ENCODE measurements at regions not wholly inside any gene's neighbourhood (a gene's known extent, or its start where the extent isn't known, plus 50 kb on each side); places are given as distances from the start of the nearest gene placed in this dataset.

GRCh38 chr9:80158554-80159170 is 586.9 kb downstream of the TLE4 start:
- WGBS, 2 donors = 55 to 65% methylated on average over 4 of the region's 4 CpGs
- Histone ChIP-seq H3K4me3 (no peak overlapping the region), H3K9me3 (peaks cover 0 to under 1% (median 0%) of the 10 kb centered on the region in 4 donors), H3K27ac (no peak overlapping the region), H3K36me3 (no peaks in the 10 kb centered on the region), H3K4me1 (peaks cover 0 to 27% (median 19%) of the 10 kb centered on the region in 4 donors), H3K27me3 (peaks cover 0 to 4% (median 0%) of the 10 kb centered on the region in 3 donors)
- intact Hi-C loops (cut with DNase I) = no loop called here
- TF ChIP-seq CTCF (IDR thresholded peaks at IDR 0.05) (no peak), POLR2AphosphoS5 (IDR thresholded peaks at IDR 0.05) (no peak), EP300 (IDR thresholded peaks at IDR 0.05) (no peak), POLR2A (IDR thresholded peaks at IDR 0.05) (no peak)
- DNase-seq = no peak

DNA sequence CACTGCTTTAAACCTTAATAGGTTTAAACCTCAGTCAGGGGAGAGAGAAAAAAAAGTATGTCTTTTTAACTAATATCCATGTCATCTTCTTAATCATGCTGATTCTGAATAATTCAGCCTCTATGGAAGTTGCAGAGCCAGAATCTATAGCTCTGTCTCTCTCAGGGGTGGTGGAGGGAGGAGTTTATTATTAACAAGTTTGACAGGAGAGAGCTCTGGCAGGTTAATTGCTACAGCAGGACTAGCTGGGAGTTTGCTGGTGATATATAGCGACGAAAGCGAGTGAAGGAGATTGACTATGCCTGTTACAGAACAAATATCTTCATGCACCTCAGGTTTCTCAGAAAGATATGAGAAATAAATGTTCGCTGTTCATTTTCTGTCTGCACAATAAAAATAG is 586.4 kb downstream of the TLE4 start:
- H3K36me3 ChIP-seq = no peaks in the 10 kb centered on the region
- H3K9me3 ChIP-seq = peaks cover 0 to 2% (median 0%) of the 10 kb centered on the region in 4 donors
- no peak overlapping the region for H3K4me3 ChIP-seq
- WGBS, 2 donors = 28 to 47% methylated on average over 4 of the region's 4 CpGs
- peaks cover 0 to 27% (median 19%) of the 10 kb centered on the region in 4 donors for H3K4me1 ChIP-seq
- peaks cover 0 to 4% (median 0%) of the 10 kb centered on the region in 3 donors for H3K27me3 ChIP-seq
- DNase-seq = no peak
- intact Hi-C loops (cut with DNase I) = no loop called here
- no peak overlapping the region for H3K27ac ChIP-seq
- no peak for TF ChIP-seq POLR2A (IDR thresholded peaks at IDR 0.05)
- TF ChIP-seq EP300 (IDR thresholded peaks at IDR 0.05) = no peak
- no peak for TF ChIP-seq POLR2AphosphoS5 (IDR thresholded peaks at IDR 0.05)
- TF ChIP-seq CTCF (IDR thresholded peaks at IDR 0.05) = no peak

DNA sequence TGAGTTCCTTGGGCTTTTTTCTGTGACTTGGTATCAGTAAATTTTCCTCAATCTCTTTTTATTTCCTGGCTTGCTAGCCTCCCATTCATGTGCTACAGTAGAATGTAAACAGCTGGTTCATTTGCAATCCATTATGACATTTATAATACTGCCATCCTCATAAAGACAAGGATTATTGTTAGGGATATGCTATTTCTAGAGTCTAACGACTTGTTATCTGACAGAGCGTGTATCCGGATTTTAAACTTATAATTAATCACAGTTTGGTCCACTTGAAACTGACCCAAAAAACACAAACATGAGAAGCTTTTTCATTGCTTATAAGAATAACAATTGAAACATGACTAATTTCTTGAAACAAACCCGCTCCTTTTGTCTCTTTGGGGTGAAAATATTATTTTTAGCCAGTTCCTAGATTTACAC is 585.8 kb downstream of the TLE4 start:
- no peaks in the 10 kb centered on the region for H3K36me3 ChIP-seq
- H3K4me3 ChIP-seq = no peak overlapping the region
- H3K9me3 ChIP-seq = peaks cover 0 to 2% (median 0%) of the 10 kb centered on the region in 4 donors
- H3K27ac ChIP-seq = no peak overlapping the region
- peaks cover 0 to 27% (median 19%) of the 10 kb centered on the region in 4 donors for H3K4me1 ChIP-seq
- intact Hi-C loops (cut with DNase I) = no loop called here
- 34 to 53% methylated on average over 4 of the region's 4 CpGs for WGBS, 2 donors
- peaks cover 0 to 4% (median 0%) of the 10 kb centered on the region in 3 donors for H3K27me3 ChIP-seq
- TF ChIP-seq POLR2A (IDR thresholded peaks at IDR 0.05) = no peak
- peak; percentile 4 to 74 (median 59) for TF ChIP-seq POLR2AphosphoS5 (IDR thresholded peaks at IDR 0.05)
- no peak for DNase-seq

- H3K4me3 ChIP-seq = no peak overlapping the region
- DNase-seq = no peak
- H3K27me3 ChIP-seq = peaks cover 0 to 4% (median 0%) of the 10 kb centered on the region in 3 donors
- intact Hi-C loops (cut with DNase I) = no loop called here
- H3K9me3 ChIP-seq = peaks cover 0 to 2% (median 0%) of the 10 kb centered on the region in 4 donors
- H3K4me1 ChIP-seq = peaks cover 0 to 27% (median 19%) of the 10 kb centered on the region in 4 donors
- no peaks in the 10 kb centered on the region for H3K36me3 ChIP-seq
- 64 to 73% methylated on average over 2 of the region's 2 CpGs for WGBS, 2 donors
- no peak for TF ChIP-seq POLR2AphosphoS5 (IDR thresholded peaks at IDR 0.05)
- no peak for TF ChIP-seq POLR2A (IDR thresholded peaks at IDR 0.05)
- TF ChIP-seq EP300 (IDR thresholded peaks at IDR 0.05) = no peak
- TF ChIP-seq CTCF (IDR thresholded peaks at IDR 0.05) = no peak
- no peak overlapping the region for H3K27ac ChIP-seq
These were observed 585.1 kb downstream of the TLE4 start for GRCh38 chr9:80156756-80157472.

DNA sequence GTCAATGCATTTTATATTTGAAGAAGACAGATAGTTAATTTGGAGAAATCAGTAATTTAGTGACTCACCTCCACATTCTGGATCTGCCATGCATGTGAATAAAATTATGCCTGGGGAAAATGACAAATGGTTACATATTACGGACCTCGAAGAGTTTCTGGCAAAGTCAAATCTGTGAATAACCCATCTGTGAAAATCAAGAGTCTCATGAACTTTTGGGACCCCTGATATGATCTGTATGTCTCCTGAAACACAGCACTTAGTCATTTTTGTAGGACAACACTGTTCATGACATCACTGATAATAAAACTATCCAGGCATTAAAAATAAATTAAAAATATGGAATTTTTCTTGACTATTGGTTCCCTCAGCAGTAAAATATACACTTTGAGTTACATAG is 584.5 kb downstream of the TLE4 start:
- TF ChIP-seq POLR2A (IDR thresholded peaks at IDR 0.05) (no peak), POLR2AphosphoS5 (IDR thresholded peaks at IDR 0.05) (no peak), EP300 (IDR thresholded peaks at IDR 0.05) (no peak), CTCF (IDR thresholded peaks at IDR 0.05) (no peak)
- Histone ChIP-seq H3K36me3 (no peaks in the 10 kb centered on the region), H3K4me3 (no peak overlapping the region), H3K27me3 (peaks cover 0 to 4% (median 0%) of the 10 kb centered on the region in 3 donors), H3K27ac (no peak overlapping the region), H3K4me1 (peaks cover 0 to 27% (median 19%) of the 10 kb centered on the region in 4 donors), H3K9me3 (peaks cover 0 to 2% (median 0%) of the 10 kb centered on the region in 4 donors)
- no peak for DNase-seq
- 83 to 90% methylated on average over 2 of the region's 2 CpGs for WGBS, 2 donors
- intact Hi-C loops (cut with DNase I) = no loop called here

Data from sigmoid colon (tissue), 6 donors.